ENCODE measurements at regions not wholly inside any gene's neighbourhood (a gene's known extent, or its start where the extent isn't known, plus 50 kb on each side); places are given as distances from the start of the nearest gene placed in this dataset.

DNA sequence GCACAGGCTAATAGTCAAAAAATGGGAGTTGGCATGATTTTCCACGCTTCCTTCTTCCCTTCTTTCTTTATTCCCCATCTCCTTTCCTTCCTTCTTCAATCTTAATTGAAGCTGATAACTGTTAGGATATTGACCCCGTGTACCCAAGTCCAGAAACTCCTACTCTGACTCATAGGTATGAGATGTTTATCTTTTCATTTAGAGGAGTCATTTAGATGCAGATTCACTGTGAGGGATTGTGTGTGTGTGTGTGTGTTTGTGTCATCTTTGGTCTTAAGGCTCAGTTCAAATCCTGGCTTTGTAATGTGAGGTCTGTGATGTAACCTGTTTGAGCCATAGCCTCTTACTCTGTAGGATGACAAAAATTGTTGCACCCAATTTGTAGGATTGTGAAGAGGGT is 332.0 kb upstream of the MAF start:
- H3K9ac ChIP-seq (ENCODE audit: low read length), result no peak overlapping the region
- H3K79me2 ChIP-seq (ENCODE audit: insufficient read depth, low read length), result no peaks in the 10 kb centered on the region
- H3K27me3 ChIP-seq (ENCODE audit: low read length), result no peaks in the 10 kb centered on the region
- no peaks in the 10 kb centered on the region for H3K9me3 ChIP-seq (ENCODE audit: insufficient read depth, low read length)
- no peak overlapping the region for H2AFZ ChIP-seq (ENCODE audit: low read depth, low read length, severe bottlenecking)
- H3F3A ChIP-seq (ENCODE audit: insufficient read depth), result no peaks in the 10 kb centered on the region
- H3K4me3 ChIP-seq (ENCODE audit: insufficient read depth, low read length, poor library complexity, severe bottlenecking), result no peak overlapping the region
- no peak overlapping the region for H3K27ac ChIP-seq (ENCODE audit: low read depth, low read length)
- TF ChIP-seq EZH2phosphoT487 (conservative IDR thresholded peaks at IDR 0.05; ENCODE audit: low read length), result no peak
- TF ChIP-seq, protein P1, sequence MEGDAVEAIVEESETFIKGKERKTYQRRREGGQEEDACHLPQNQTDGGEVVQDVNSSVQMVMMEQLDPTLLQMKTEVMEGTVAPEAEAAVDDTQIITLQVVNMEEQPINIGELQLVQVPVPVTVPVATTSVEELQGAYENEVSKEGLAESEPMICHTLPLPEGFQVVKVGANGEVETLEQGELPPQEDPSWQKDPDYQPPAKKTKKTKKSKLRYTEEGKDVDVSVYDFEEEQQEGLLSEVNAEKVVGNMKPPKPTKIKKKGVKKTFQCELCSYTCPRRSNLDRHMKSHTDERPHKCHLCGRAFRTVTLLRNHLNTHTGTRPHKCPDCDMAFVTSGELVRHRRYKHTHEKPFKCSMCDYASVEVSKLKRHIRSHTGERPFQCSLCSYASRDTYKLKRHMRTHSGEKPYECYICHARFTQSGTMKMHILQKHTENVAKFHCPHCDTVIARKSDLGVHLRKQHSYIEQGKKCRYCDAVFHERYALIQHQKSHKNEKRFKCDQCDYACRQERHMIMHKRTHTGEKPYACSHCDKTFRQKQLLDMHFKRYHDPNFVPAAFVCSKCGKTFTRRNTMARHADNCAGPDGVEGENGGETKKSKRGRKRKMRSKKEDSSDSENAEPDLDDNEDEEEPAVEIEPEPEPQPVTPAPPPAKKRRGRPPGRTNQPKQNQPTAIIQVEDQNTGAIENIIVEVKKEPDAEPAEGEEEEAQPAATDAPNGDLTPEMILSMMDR (IDR thresholded peaks at IDR 0.05; ENCODE audit: insufficient read depth, low read length, poor library complexity, severe bottlenecking), result no peak
- no peak overlapping the region for H3K4me2 ChIP-seq (ENCODE audit: low read depth, low read length, poor library complexity, severe bottlenecking)
- H4K20me1 ChIP-seq (ENCODE audit: low read depth, low read length), result no peaks in the 10 kb centered on the region
- no peaks in the 10 kb centered on the region for H3K9me2 ChIP-seq (replicated peaks; ENCODE audit: insufficient read depth, low read length)
- H3K36me3 ChIP-seq (ENCODE audit: low read length), result no peaks in the 10 kb centered on the region

DNA sequence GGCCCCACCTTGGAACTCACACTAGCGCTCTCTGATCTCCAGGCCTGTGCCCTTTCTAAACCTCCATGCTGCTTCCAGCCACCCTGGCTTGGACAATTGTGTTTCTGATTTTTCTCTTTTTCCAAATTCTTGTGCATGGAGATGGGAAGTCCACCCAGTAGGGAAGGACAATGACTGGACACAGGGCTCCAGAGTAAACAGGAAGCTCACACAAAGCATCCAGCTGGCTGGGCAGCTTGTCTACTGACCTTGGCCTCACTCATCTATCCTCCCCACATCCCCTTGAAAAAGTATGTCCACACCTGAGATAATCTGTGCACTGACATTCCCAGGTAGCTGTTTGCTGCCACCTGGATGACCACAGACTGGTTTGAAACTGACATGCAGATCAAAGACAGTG is 331.2 kb upstream of the MAF start:
- Histone ChIP-seq H3K4me3 (ENCODE audit: insufficient read depth, low read length, poor library complexity, severe bottlenecking) (no peak overlapping the region), H4K20me1 (ENCODE audit: low read depth, low read length) (no peaks in the 10 kb centered on the region), H3K4me2 (ENCODE audit: low read depth, low read length, poor library complexity, severe bottlenecking) (no peak overlapping the region), H3K27ac (ENCODE audit: low read depth, low read length) (no peak overlapping the region), H3K9ac (ENCODE audit: low read length) (no peak overlapping the region), H3K79me2 (ENCODE audit: insufficient read depth, low read length) (no peaks in the 10 kb centered on the region), H3F3A (ENCODE audit: insufficient read depth) (no peaks in the 10 kb centered on the region), H3K9me3 (ENCODE audit: insufficient read depth, low read length) (no peaks in the 10 kb centered on the region), H2AFZ (ENCODE audit: low read depth, low read length, severe bottlenecking) (no peak overlapping the region), H3K36me3 (ENCODE audit: low read length) (no peaks in the 10 kb centered on the region), H3K9me2 (replicated peaks; ENCODE audit: insufficient read depth, low read length) (no peaks in the 10 kb centered on the region), H3K27me3 (ENCODE audit: low read length) (no peaks in the 10 kb centered on the region)
- TF ChIP-seq EZH2phosphoT487 (conservative IDR thresholded peaks at IDR 0.05; ENCODE audit: low read length), result no peak
- TF ChIP-seq, protein P1 (IDR thresholded peaks at IDR 0.05; ENCODE audit: insufficient read depth, low read length, poor library complexity, severe bottlenecking), result no peak

- no peaks in the 10 kb centered on the region for H3K9me3 ChIP-seq (ENCODE audit: insufficient read depth, low read length)
- no peak overlapping the region for H3K9ac ChIP-seq (ENCODE audit: low read length)
- H3K27ac ChIP-seq (ENCODE audit: low read depth, low read length), result no peak overlapping the region
- no peaks in the 10 kb centered on the region for H4K20me1 ChIP-seq (ENCODE audit: low read depth, low read length)
- TF ChIP-seq, protein P1 (IDR thresholded peaks at IDR 0.05; ENCODE audit: insufficient read depth, low read length, poor library complexity, severe bottlenecking), result no peak
- no peak for TF ChIP-seq EZH2phosphoT487 (conservative IDR thresholded peaks at IDR 0.05; ENCODE audit: low read length)
- no peaks in the 10 kb centered on the region for H3F3A ChIP-seq (ENCODE audit: insufficient read depth)
- H3K36me3 ChIP-seq (ENCODE audit: low read length), result no peaks in the 10 kb centered on the region
- H3K27me3 ChIP-seq (ENCODE audit: low read length), result no peaks in the 10 kb centered on the region
- no peaks in the 10 kb centered on the region for H3K9me2 ChIP-seq (replicated peaks; ENCODE audit: insufficient read depth, low read length)
- H3K4me2 ChIP-seq (ENCODE audit: low read depth, low read length, poor library complexity, severe bottlenecking), result no peak overlapping the region
- no peak overlapping the region for H3K4me3 ChIP-seq (ENCODE audit: insufficient read depth, low read length, poor library complexity, severe bottlenecking)
- no peak overlapping the region for H2AFZ ChIP-seq (ENCODE audit: low read depth, low read length, severe bottlenecking)
- no peaks in the 10 kb centered on the region for H3K79me2 ChIP-seq (ENCODE audit: insufficient read depth, low read length)
Observed at GRCh38 chr16:79929260-79929965, 328.9 kb upstream of the MAF start.

Data from SU-DHL-6 (cell line).